Glutamatergic neuron (in vitro differentiated cells): ENCODE measurements at regions not wholly inside any gene's neighbourhood (a gene's known extent, or its start where the extent isn't known, plus 50 kb on each side); places are given as distances from the start of the nearest gene placed in this dataset.
"Not testable (repeated sequence)": the region's sequence is repeated elsewhere in the genome, so short reads cannot be mapped to it uniquely, and the experiment has no call there.

Experiments
- DNase-seq: peaks from one replicate; pipeline ENCODE4 v3.0.0; 2022
- H3K27ac Mint-ChIP-seq: one replicate; pipeline ENCODE4 v1.8.0; 2020; ENCODE audit warnings: mild to moderate bottlenecking, mixed read lengths, inconsistent platforms; ENCODE audit not compliant: unreplicated experiment
- H3K27me3 Mint-ChIP-seq: one replicate; pipeline ENCODE4 v1.8.0; 2020; ENCODE audit warnings: mild to moderate bottlenecking, moderate library complexity, mixed read lengths, inconsistent platforms; ENCODE audit not compliant: unreplicated experiment
- H3K36me3 Mint-ChIP-seq: one replicate; pipeline ENCODE4 v1.8.0; 2020; ENCODE audit warnings: mild to moderate bottlenecking, mixed read lengths, inconsistent platforms; ENCODE audit not compliant: unreplicated experiment
- H3K4me1 Mint-ChIP-seq: one replicate; pipeline ENCODE4 v1.8.0; 2020; ENCODE audit warnings: mild to moderate bottlenecking, low read depth, mixed read lengths, inconsistent platforms; ENCODE audit not compliant: unreplicated experiment
- H3K4me3 Mint-ChIP-seq: one replicate; pipeline ENCODE4 v1.8.0; 2020; ENCODE audit warnings: mild to moderate bottlenecking, mixed read lengths, inconsistent platforms; ENCODE audit not compliant: unreplicated experiment
- H3K9me3 Mint-ChIP-seq: one replicate; pipeline ENCODE4 v1.8.0; 2020; ENCODE audit warnings: mild to moderate bottlenecking, moderate library complexity, mixed read lengths, inconsistent platforms; ENCODE audit not compliant: unreplicated experiment
- CTCF ChIP-seq: fragments of 200-600 bp; sonication (generic); IDR thresholded peaks from one replicate; pipeline ENCODE4 v1.5.0; 2021; ENCODE audit not compliant: partially characterized antibody, unreplicated experiment

- H3K4me3 Mint-ChIP-seq, result no peak overlapping the region
- H3K4me1 Mint-ChIP-seq, result peaks cover 6% of the 10 kb centered on the region
- no peaks in the 10 kb centered on the region for H3K36me3 Mint-ChIP-seq
- H3K27ac Mint-ChIP-seq, result no peak overlapping the region
- peaks cover 3% of the 10 kb centered on the region for H3K9me3 Mint-ChIP-seq
- TF ChIP-seq CTCF, result no peak
- peaks cover 1% of the 10 kb centered on the region for H3K27me3 Mint-ChIP-seq
- DNase-seq, result no peak
Measured at GRCh38 chr14:37711356-37711830, 116.0 kb downstream of the TTC6 start.

- no peaks in the 10 kb centered on the region for H3K36me3 Mint-ChIP-seq
- no peak for DNase-seq
- H3K27me3 Mint-ChIP-seq, result peaks cover 1% of the 10 kb centered on the region
- H3K9me3 Mint-ChIP-seq, result peaks cover 3% of the 10 kb centered on the region
- H3K27ac Mint-ChIP-seq, result no peak overlapping the region
- H3K4me1 Mint-ChIP-seq, result peaks cover 6% of the 10 kb centered on the region
- no peak for TF ChIP-seq CTCF
- no peak overlapping the region for H3K4me3 Mint-ChIP-seq
Measured at GRCh38 chr14:37711831-37712475, 116.5 kb downstream of the TTC6 start.

- not testable (repeated sequence) for H3K4me3 Mint-ChIP-seq, H3K27ac Mint-ChIP-seq, H3K4me1 Mint-ChIP-seq, DNase-seq, H3K27me3 Mint-ChIP-seq, H3K9me3 Mint-ChIP-seq, H3K36me3 Mint-ChIP-seq
Measured at GRCh38 chr14:37712476-37712860, 117.0 kb downstream of the TTC6 start.

GRCh38 chr14:37712976-37713431 is 117.6 kb downstream of the TTC6 start:
- Mint-ChIP-seq H3K4me1 (peaks cover 6% of the 10 kb centered on the region), H3K27me3 (peaks cover 1% of the 10 kb centered on the region), H3K9me3 (peaks cover 3% of the 10 kb centered on the region), H3K36me3 (no peaks in the 10 kb centered on the region), H3K4me3 (no peak overlapping the region), H3K27ac (no peak overlapping the region)
- no peak for DNase-seq
- TF ChIP-seq CTCF, result no peak

GRCh38 chr14:37720131-37720530 is 124.7 kb downstream of the TTC6 start:
- DNase-seq, result no peak
- TF ChIP-seq CTCF, result no peak
- Mint-ChIP-seq H3K27ac (no peak overlapping the region), H3K4me3 (no peak overlapping the region), H3K36me3 (no peaks in the 10 kb centered on the region), H3K9me3 (peaks cover 2% of the 10 kb centered on the region), H3K4me1 (no peaks in the 10 kb centered on the region), H3K27me3 (peaks cover 2% of the 10 kb centered on the region)
